HCT116 (cell line): ENCODE measurements at regions not wholly inside any gene's neighbourhood (a gene's known extent, or its start where the extent isn't known, plus 50 kb on each side); places are given as distances from the start of the nearest gene placed in this dataset.

Experiments used
- ATAC-seq: fragments of 200-7000 bp; cut with Tn5 transposase; 2 replicates; pipeline ENCODE4 v1.9.1; 2020; ENCODE audit warnings: mild to moderate bottlenecking, moderate library complexity
- BruUV-seq: library from RNA; stranded (reverse); fragments of 400-500 nt; replicated peaks from 2 replicates; lab custom pipeline; 2021; lab: Mats Ljungman, UMichigan
- CTCF ChIA-PET: fragments of 300-600 bp; sonication (Branson Sonifier 250); formaldehyde crosslinking; loops from one replicate; lab custom pipeline; 2021; ENCODE audit warnings: antibody characterized with exemption; lab: Charles Lee
- POLR2A ChIA-PET: fragments of 300-600, 350-600 bp; sonication (Branson Sonifier 250); formaldehyde crosslinking; loops from one replicate; lab custom pipeline; 2021; ENCODE audit warnings: antibody characterized with exemption; lab: Charles Lee
- RAD21 ChIA-PET, 2 experiments: fragments of 300-600 bp; sonication (Branson Sonifier 250); formaldehyde crosslinking; loops; one replicate each; lab custom pipeline; 2023; ENCODE audit warnings: low total read pairs in 2 of 2; ENCODE audit not compliant: uncharacterized antibody in 2 of 2, unreplicated experiment in 2 of 2, low non-redundant PET in 1 of 2; lab: Charles Lee
- DNase-seq: peaks from one replicate; pipeline ENCODE4 v3.0.0-alpha.2; 2010; ENCODE audit warnings: low read depth, low spot score
- H2AFZ ChIP-seq: fragments of 200-600 bp; shearing (Covaris generic), sonication (generic); 2 replicates; pipeline ENCODE4 v1.6.1; 2017; ENCODE audit warnings: low read depth, mixed run types, mixed read lengths, antibody characterized with exemption, low read length; ENCODE audit not compliant: poor library complexity, severe bottlenecking
- H3K27ac ChIP-seq: 2 replicates; pipeline ENCODE4 v1.5.1; 2012; ENCODE audit warnings: low read depth, low read length
- H3K27me3 ChIP-seq: fragments of 200-600 bp; sonication (generic); 2 replicates; pipeline ENCODE4 v1.6.1; 2016; ENCODE audit warnings: mixed run types, low read length, mixed read lengths; ENCODE audit not compliant: insufficient read depth
- H3K36me3 ChIP-seq, 2 experiments: fragments of 200-500 bp in 1 of 2; fragments of 200-600 bp in 1 of 2; sonication (Bioruptor generic) in 1 of 2; sonication (generic) in 1 of 2; 2 replicates each; pipeline versions ENCODE4 v1.5.1 to v1.6.1; 2014 to 2016; ENCODE audit warnings: low read length in 2 of 2, inconsistent platforms in 1 of 2, mixed read lengths in 1 of 2, mixed run types in 1 of 2; ENCODE audit not compliant: insufficient read depth in 2 of 2, control insufficient read depth in 1 of 2
- H3K4me1 ChIP-seq, 2 experiments: fragments of 200-600 bp in 1 of 2; sonication (generic) in 1 of 2; 2 replicates each; pipeline versions ENCODE4 v1.5.1 to v1.6.1; 2012 to 2017; ENCODE audit warnings: low read length in 2 of 2, inconsistent platforms in 1 of 2, mild to moderate bottlenecking in 1 of 2, mixed read lengths in 1 of 2, mixed run types in 1 of 2, moderate library complexity in 1 of 2; ENCODE audit not compliant: insufficient read depth in 2 of 2, control insufficient read depth in 1 of 2
- H3K4me2 ChIP-seq: fragments of 200-600 bp; sonication (generic); 2 replicates; pipeline ENCODE4 v1.6.1; 2017; ENCODE audit warnings: mixed run types, low read length, mixed read lengths
- H3K4me3 ChIP-seq, 2 experiments: fragments of 200-600 bp in 1 of 2; sonication (generic) in 1 of 2; replicated peaks in 1 of 2; 2 replicates each; pipeline ENCODE4 v1.5.1; 2011 to 2016; ENCODE audit warnings: low read length in 2 of 2, control low read depth in 1 of 2, low read depth in 1 of 2, mild to moderate bottlenecking in 1 of 2, mixed read lengths in 1 of 2, mixed run types in 1 of 2
- H3K79me2 ChIP-seq: fragments of 200-600 bp; sonication (generic); 2 replicates; pipeline ENCODE4 v1.6.1; 2017; ENCODE audit warnings: mild to moderate bottlenecking, mixed run types, low read length, moderate library complexity, mixed read lengths; ENCODE audit not compliant: insufficient read depth
- H3K9ac ChIP-seq: fragments of 200-600 bp; sonication (generic); 2 replicates; pipeline ENCODE4 v1.6.1; 2016; ENCODE audit warnings: low read length, mixed read lengths
- H3K9me2 ChIP-seq: fragments of 200-600 bp; sonication (generic), shearing (Covaris generic); 2 replicates; pipeline ENCODE4 v1.6.1; 2017; ENCODE audit warnings: mixed run types, mild to moderate bottlenecking, moderate library complexity; ENCODE audit not compliant: insufficient read depth
- H3K9me3 ChIP-seq, 2 experiments: fragments of 200-500 bp in 1 of 2; fragments of 200-600 bp in 1 of 2; sonication (Bioruptor generic) in 1 of 2; sonication (generic) in 1 of 2; 2 replicates each; pipeline ENCODE4 v1.6.1; 2014 to 2017; ENCODE audit warnings: low read length in 2 of 2, mixed read lengths in 2 of 2, inconsistent platforms in 1 of 2, low read depth in 1 of 2, mild to moderate bottlenecking in 1 of 2, mixed run types in 1 of 2, moderate library complexity in 1 of 2; ENCODE audit not compliant: control insufficient read depth in 1 of 2, insufficient read depth in 1 of 2
- H4K20me1 ChIP-seq: fragments of 200-600 bp; sonication (generic), shearing (Covaris generic); 2 replicates; pipeline ENCODE4 v1.6.1; 2017; ENCODE audit warnings: mixed run types, mild to moderate bottlenecking, moderate library complexity; ENCODE audit not compliant: insufficient read depth
- CTCF ChIP-seq, 3 experiments: fragments of 200-600 bp in 1 of 3; sonication (generic) in 1 of 3; IDR thresholded peaks in 2 of 3; conservative IDR thresholded peaks in 1 of 3; 2 replicates each; pipeline ENCODE4 v1.5.1; 2012 to 2017; ENCODE audit warnings: low read depth in 2 of 3, low read length in 2 of 3, antibody characterized with exemption in 1 of 3, borderline replicate concordance in 1 of 3, control low read depth in 1 of 3, mild to moderate bottlenecking in 1 of 3, mixed read lengths in 1 of 3, mixed run types in 1 of 3, moderate library complexity in 1 of 3; ENCODE audit not compliant: insufficient read depth in 1 of 3
- EZH2 ChIP-seq: fragments of 200-600 bp; sonication (generic); IDR thresholded peaks from 2 replicates; pipeline ENCODE4 v1.6.1; 2017; ENCODE audit warnings: antibody characterized with exemption, mixed run types
- POLR2AphosphoS5 ChIP-seq: IDR thresholded peaks from 2 replicates; pipeline ENCODE4 v1.6.1; 2011; ENCODE audit warnings: mild to moderate bottlenecking, low read depth, low read length, moderate library complexity
- SP1 ChIP-seq: IDR thresholded peaks from 2 replicates; pipeline ENCODE4 v1.6.1; 2012; ENCODE audit warnings: low read depth
- TCF7L2 ChIP-seq: IDR thresholded peaks from 2 replicates; pipeline ENCODE4 v1.7.0; 2011; ENCODE audit warnings: borderline replicate concordance, inconsistent platforms; ENCODE audit not compliant: insufficient read depth, insufficient read length; ENCODE audit errors: extremely low read depth
- ZNF274 ChIP-seq: fragments of 200-500 bp; sonication (Bioruptor generic); IDR thresholded peaks from 2 replicates; pipeline ENCODE4 v1.6.1; 2014; ENCODE audit warnings: mild to moderate bottlenecking, low read depth, low read length, inconsistent platforms
- intact Hi-C: fragments of 100-400 bp; cut with micrococcal nuclease; formaldehyde crosslinking; loops from 2 replicates; pipeline ENCODE4 v1.10.0; 2022

- H3K4me1 ChIP-seq = no peaks in the 10 kb centered on the region
- DNase-seq = no peak
- POLR2A ChIA-PET = no interaction called here
- RAD21 ChIA-PET = no interaction called here
- no peaks in the 10 kb centered on the region for H3K9me3 ChIP-seq
- H3K9me2 ChIP-seq = no peaks in the 10 kb centered on the region
- no peaks in the 10 kb centered on the region for H3K27me3 ChIP-seq
- H3K4me2 ChIP-seq = no peak overlapping the region
- TF ChIP-seq CTCF (IDR thresholded peaks at IDR 0.05 in 2 of 3, conservative IDR thresholded peaks at IDR 0.05 in 1 of 3; ENCODE audit: borderline replicate concordance in 1 of 3, insufficient read depth in 1 of 3, low read depth in 2 of 3, low read length in 2 of 3) (no peak), TCF7L2 (no peak), EZH2 (no peak), ZNF274 (no peak), SP1 (no peak), POLR2AphosphoS5 (no peak)
- no TSS peak for BruUV-seq
- ATAC-seq = no peak
- H3K36me3 ChIP-seq = no peaks in the 10 kb centered on the region
- CTCF ChIA-PET = no interaction called here
- intact Hi-C loops = no loop called here
- H3K9ac ChIP-seq = no peak overlapping the region
- H3K4me3 ChIP-seq = no peak overlapping the region
- no peak overlapping the region for H2AFZ ChIP-seq
- H4K20me1 ChIP-seq = no peaks in the 10 kb centered on the region
- H3K27ac ChIP-seq = no peak overlapping the region
- H3K79me2 ChIP-seq = no peaks in the 10 kb centered on the region
Observed at GRCh38 chr11:96680211-96681018, 290.6 kb downstream of the JRKL start.
